NCI-H2196 (cell line): ENCODE measurements at regions not wholly inside any gene's neighbourhood (a gene's known extent, or its start where the extent isn't known, plus 50 kb on each side); places are given as distances from the start of the nearest gene placed in this dataset.

Experiments used
- DNase-seq: peaks from one replicate; lab custom pipeline; 2025; ENCODE audit not compliant: unreplicated experiment; lab: John Stamatoyannopoulos, UW

DNA sequence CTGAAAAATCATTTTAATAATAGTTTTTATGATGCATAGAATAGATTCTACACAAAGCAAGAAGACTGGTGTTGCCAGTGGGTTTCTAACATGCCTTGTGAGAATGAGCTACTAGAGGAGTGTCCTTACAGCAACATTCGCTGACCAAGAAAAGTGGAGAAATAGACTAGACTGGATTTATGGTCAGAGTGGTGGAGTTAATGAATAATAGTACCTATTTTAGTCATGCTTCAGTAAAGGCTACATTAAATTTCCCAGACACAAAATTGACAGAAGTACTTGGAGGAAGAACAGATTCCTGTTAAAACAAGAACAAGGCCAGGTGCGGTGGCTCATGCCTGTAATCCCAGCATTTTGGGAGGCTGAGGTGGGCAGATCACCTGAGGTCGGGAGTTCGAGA is 539.2 kb downstream of the ETS1 start:
- no peak for DNase-seq

DNA sequence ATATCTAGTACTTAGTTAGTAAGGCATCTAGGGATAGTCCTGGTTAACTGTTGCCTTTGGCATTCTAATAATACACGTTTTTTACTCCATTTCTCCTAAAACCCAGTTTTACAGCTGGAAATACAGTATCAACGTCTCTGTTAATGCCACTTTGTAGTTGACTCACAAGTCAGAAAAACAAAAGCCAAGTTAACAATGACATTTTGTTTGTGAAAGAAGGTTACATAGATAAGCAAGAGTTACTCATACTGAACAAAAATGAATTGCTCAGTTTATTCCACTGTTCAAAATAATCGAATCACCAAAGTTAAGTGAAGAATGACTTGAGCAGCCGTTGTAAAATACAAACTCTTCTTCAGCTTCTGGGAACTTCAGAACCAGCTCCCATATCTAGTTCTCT is 540.3 kb downstream of the ETS1 start:
- DNase-seq = no peak

DNA sequence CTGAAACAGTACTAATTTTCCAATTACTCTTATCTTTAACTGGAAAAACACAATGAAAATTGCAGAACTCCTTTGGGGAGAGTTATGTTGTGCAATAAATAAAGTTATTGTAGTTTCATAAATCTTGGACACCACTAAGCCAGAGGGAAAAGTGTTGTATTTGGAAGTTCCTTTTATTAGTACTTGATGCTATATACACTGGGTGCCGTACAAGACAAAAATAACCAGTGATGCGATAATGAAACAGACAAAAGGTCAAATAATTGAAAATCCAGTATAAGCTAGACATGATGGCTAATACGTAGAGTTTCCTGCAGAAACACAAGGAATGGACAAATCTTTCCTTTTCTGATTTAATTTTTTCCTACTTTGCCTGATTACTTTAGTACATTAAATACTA is 541.1 kb downstream of the ETS1 start:
- DNase-seq = no peak

DNA sequence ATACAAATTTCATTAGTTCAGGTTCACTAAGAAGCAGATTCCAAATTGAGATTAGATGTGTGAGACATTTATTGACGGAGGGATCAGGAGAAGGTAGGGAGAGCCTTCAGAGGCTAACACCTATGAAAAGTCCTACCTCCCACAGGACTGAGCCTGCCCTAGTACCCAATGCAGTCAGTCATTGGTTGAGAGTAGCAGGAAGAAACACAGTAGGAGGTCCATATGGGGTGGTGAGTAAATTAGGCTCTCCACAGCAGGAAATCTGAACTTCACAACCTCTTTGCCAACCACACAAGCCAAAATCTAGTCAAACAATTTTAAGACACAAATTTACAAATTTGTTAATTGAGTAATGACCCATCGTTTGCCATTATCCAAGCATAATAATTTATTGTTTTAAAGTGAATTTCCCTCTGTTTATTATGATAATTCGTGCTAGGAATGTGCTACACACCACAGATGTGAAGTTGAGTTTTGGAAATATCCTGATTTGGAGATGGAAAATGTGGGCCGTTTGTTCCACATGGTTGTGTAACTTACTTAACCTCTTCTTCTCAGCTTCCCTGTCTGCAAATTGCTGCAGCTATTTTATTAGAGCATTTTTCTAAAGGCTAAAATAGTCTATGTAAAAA is 542.1 kb downstream of the ETS1 start:
- no peak for DNase-seq

DNA sequence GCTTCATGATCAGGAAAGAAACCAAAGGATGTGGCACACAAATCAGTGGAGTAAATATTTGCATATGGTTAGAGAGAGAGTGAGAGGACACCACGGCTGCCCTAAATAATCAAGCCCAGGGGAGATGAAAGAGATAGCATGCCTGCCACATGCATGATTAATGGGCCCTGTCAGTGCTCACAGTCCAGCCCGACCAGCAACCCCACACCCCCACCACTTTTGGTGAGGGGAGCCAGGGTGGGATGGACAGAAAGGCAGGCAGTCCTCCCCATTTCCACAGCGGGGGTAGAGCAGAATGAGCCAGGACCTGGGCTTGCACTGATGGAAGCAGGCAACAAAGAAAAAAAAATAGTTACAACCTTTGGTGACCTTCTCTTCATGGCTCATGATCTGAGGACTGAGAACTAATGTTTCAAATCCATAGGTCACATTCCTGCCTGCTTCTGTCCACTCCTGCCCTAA is 545.0 kb downstream of the ETS1 start:
- no peak for DNase-seq

DNA sequence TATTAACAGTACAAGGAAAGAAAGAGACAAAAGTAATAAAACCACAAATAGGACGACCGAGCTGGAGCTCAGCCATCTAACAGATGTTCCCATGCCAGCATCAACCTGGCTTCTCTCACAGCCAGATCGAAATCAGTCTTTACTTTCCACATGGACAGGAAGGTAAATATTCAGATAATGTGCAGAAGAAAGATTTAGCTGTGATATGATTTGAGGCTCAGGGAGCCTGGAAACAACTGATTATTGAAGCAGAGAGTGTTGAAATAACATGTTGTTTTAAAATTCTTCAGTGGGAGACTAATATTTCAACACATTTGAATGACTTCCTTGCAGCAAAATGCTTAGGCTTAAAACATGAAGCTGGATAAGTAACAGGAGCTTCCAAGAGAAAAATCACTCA is 546.8 kb downstream of the ETS1 start:
- DNase-seq = no peak

DNA sequence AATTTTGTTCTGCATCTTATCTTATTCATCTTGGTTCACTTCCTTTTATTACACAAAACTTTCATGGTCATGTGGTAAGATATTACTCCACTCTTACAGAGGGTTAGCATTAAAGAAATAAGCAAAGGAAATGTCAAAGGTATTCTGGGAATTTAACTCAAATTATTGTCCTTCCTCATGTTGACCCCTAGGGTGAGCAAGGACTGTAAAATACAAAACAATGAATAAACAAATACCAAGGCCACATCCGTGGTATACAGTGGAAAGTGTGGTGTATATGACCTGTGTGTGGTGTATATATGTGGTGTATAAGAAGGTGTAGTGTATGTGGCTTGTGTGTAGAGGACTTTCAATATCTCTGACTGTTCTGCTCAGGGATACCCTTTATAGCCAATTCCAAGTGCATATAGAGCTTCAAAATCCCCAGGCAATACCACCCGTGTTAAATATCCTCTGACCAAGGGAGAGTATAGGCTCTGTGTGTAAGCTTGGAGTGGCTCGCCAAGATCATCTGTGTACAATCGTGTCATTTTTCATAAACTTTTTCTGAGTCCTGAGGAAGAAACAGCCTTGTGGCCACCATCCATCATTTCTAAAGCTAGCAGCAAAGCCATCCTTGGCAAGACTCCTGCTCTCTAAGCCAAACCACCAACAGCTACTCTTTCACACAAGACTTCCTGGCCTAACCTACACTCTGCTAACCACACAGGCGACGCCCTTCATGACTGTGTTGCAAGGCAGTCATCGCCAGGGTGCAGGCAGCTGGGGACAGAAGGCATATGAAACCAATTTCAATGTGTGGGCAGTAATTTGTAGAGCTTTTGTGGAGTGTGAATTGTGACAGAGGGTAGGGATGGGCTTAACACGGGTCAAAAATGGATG is 548.0 kb downstream of the ETS1 start:
- DNase-seq = peak; percentile 28

DNA sequence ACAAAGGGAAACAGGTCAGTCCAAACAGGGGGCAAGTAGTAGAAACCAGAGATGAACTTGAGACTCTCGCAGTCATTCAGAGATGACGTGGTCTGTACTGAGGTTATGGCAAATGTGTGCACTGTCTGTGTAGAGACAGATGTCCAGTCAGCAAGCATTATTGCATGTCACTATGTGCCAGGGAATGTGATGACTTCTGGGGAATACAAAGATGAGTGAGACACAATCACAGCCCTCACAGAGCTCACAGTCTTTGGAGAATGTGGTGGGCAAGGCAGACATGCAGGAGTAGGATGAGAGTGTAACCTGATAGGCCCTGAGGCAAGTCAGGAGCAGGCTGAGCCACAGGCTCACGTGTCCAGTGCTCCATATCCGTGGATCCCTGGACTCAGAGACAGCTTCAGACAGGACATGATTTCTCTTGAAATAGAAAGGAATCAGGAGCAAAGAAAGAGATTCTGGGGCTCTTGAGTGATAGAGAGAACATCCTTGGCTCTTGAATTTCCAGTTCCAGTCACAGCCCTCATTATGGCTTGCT is 550.7 kb downstream of the ETS1 start:
- DNase-seq = no peak

DNA sequence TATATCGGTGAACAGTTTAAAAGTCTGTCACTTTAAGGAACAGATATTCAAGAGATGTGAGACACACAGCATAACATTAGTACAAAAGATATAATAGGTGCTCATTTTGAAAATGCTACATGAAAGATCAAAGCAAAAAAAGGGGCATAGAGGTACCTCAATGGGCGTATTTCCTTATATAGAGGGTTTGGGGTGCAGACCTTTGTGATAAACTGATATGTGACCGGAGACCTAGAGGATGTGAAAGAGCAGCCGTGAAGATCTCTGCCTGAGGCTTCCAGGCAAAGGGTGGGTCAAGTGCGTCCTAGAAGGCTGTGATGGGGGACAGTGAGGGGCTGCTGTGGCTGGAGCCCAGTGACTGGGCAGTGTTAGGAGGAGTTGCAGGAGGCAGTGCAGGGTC is 551.4 kb downstream of the ETS1 start:
- no peak for DNase-seq

DNA sequence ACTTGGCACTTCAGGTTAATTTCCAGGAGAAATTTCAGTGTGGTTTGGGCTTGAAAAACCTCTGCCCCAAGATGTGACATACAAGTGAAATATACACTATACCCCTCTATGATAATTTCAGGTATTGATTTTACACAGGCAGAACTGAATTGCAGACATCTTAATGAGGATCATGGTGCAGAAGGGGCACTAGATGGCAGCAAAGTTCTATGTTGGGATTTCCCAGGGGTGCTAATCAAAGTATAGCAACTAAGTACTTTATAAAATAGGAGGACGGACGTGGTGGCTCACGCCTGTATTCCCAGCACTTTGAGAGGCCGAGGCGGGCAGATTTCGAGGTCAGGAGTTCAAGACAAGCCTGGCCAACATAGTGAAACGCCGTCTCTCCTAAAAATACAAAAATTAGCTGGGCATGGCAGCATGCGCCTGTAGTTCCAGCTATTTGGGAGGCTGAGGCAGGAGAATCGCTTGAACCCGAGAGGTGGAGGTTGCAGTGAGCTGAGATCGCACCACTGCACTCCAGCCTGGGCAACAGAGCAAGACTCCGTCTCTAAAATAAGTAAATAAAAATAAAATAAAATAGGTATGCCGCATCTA is 555.7 kb downstream of the ETS1 start:
- peak; percentile 72 for DNase-seq

DNA sequence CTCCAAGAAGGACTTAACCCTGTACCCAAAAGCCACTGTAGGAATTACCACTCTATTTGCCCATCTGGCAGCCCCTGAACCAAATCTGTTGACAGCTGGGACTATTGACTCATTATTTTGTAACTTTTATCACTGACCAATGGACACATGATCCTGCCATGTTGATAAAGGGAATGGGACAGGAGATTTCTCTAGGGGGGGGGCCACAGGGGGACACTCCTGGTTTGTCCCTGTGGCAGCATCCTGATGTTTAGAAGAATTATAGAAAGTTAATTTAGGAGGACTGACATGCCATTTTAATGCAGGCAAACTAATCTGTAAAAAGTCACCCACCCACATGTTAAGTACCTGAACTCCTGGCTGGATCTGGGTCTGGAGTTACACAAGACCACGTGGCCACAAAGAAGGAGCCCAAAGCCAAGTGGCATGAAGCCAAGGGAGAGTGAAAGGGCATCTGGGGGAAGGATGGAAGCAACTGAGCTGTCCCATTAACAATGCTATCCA is 558.1 kb downstream of the ETS1 start:
- peak; percentile 4 for DNase-seq

DNA sequence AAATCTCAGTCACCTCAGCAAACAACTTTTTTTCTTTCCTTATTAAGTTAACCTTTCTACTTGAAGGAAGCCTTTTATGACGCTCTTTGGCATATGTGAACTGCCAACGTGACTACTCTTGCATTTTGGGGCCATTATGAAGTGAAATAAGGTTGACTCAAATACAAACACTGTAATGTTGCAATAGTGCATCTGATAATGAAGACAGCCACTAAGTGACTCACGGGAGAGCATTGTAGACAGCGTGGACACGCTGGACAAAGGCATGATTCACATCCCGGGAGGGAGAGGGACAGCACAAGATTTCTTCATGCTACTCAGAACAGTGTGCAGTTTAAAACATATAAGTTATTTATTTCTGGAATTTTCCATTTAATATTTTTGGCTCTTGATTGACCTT is 560.8 kb downstream of the ETS1 start:
- no peak for DNase-seq

DNA sequence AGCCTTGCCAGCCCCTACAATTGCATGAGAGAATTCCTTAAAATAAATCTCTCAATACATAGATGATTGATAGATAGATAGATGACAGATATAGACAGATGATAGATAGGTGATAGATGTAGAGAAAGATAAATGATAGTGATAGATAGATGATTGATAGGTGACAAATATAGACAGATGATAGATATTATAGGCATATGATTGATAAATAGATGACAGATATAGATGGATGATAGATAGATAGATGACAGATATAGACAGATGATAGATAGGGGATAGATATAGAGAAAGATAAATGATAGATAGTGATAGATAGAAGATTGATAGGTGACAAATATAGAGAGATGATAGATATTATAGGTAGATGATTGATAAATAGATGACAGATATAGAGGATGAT is 564.6 kb downstream of the ETS1 start:
- no peak for DNase-seq

DNA sequence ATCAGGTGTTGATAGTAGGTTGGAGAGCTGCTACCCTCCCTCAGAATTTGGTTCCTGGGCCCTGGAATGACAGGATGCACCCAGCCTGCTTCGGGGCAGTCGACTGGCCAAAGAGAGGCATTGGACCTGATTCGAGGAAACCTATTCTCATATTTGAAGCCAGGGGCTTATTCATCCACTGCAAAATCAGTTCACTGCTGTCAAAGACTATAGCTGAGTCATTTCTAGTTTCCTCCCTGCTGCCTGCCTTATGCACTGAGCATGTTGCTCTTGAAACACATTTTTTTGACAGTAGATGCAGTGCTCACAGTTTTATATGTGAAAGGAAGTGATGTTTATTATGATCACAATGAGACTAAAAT is 565.4 kb downstream of the ETS1 start:
- no peak for DNase-seq

DNA sequence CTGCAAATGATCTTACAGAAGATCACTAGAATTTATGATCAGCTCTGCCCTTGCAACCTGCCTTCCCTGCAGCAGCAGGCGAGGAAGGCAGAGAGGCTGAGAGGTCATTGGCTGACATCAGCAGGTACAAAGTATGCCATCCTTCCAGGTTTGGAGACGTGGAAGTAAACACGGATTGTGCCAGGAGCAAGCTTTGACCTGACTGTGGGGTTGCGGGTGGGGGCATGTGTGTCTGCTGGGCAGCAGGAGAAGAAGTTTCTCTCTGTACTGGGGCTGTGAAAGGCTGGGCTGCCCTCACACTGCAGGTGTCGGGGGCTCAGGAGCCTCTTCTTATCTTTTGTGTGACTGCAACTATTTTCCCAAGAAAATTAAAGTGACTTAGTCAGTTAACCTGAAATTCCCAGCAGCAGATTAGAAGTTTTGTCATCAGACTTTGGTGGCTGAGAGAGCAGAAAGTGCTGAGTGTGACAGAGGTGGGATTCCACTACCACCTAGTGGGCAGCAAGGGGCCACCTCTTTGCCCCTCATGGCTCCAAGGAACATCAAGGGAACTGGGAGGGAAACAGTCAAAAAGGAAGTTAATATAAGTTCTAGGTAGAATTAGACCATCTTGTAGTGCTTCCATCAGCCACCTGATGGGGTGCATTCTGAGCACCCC is 565.9 kb downstream of the ETS1 start:
- DNase-seq = no peak

DNA sequence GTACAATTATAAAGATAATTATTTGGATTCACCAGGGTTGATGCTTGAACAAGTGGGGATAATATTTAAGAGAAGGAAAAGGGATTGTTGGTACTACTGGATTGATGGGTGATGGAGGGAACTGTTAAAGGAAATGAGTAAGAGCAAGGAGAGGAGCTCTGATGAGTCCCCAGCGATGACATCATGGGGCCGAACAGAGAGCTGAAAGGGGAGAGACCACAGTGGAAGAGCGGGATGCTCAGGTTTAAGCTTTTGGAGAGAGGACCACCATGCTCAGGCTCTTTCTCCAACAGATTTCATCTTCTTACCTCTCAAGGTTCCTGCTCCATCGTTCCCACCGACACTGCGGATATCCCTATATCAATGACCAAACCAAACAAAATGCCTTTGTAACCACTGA is 568.7 kb downstream of the ETS1 start:
- no peak for DNase-seq

DNA sequence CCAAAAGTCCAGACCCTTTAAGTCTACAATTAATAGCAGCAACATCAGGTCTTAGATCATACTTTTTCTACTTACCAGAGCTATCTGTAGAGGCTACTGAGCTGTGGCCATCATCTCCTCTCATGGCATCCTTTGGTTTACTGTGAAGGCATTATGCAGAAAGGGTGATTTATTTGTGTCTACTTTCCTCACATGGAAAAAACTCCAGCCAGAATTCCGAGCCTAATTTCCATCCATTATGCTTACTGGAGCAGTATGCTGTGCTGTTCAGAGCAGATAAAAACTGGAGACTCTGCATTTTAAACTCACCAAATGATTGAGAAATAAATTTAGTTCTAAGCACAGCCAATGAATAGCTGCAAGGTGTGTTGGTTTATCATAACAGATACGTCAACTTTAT is 581.8 kb downstream of the ETS1 start:
- no peak for DNase-seq

DNA sequence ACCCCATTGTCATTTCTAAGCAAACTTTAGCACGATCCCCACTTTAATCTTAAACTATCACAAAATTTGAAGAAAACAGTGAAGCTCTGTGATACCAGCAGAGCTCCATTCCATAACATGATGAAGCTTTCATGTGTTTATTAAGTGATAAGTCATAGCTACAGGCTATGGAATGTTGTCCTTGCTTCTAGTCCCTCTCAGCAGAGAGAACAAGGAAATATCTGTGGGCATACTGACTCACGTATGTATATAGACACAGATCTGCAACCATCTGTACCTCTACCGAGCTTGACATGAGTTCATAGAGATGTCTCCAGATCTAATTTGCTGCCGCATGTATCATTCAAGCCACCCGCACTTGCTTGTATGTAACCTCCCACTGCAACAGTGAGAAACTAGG is 588.9 kb downstream of the ETS1 start:
- no peak for DNase-seq

DNA sequence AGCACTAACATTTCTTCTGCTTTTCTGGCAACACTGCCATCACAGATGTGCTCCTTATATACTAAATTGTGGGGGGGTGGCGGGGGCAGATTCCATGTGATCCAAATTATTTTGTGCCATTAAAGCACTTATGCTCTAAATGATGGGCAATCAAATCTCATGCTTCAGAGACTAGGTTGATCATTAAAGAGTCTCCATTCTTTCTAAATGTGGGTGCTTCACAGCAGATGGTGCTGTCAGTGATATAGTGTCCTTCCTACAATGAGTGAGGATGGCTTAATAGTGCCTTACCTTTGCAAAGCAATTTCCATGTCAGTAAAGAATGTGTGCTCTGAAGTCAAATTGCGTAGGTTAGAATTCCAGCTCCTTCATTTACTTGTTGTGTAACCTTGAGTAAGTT is 589.8 kb downstream of the ETS1 start:
- DNase-seq = no peak

DNA sequence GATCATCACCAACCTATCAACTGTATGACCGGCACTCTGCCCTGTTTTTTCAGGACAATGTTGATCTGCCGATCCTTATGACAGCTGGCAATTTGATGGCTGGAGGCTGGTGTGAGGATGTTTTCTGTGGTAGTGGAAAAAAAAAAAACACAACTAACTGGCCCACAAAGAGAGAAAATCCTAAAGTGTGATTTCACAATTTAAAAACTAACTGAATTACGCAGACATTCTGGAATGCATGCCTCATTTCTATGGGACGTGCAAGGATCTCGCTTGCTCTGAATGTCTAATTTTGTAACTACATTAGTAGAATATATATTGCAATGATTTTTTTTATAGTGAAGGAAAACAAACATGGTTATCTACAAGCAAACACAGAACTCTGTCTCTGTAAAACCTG is 590.5 kb downstream of the ETS1 start:
- no peak for DNase-seq

DNA sequence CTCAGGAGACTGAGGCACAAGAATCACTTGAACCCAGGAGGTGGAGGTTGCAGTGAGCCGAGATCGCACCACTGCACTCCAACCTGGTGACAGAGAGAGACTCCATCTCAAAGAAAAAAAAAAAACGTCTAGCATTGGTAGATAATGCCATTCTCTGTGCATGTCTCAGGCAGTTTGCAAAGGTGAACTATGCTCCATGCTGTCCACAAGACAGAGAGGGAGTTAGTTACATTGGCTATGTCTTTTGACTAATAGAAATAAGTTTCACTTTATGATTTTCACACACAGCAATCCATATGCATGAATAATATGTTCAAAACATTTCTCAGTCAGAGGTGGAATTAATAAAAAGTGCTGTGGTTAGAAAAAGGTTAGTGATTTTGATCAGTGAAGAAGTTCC is 591.4 kb downstream of the ETS1 start:
- DNase-seq = no peak
